Adrenal gland (tissue), 5 donors: ENCODE measurements at regions not wholly inside any gene's neighbourhood (a gene's known extent, or its start where the extent isn't known, plus 50 kb on each side); places are given as distances from the start of the nearest gene placed in this dataset.

Experiments used
- POLR2A ChIP-seq, 2 donors: fragments of 450-650 bp; IDR thresholded peaks; one replicate each; pipeline ENCODE4 v1.6.1; 2017; ENCODE audit warnings: antibody characterized with exemption in 2 of 2, mild to moderate bottlenecking in 2 of 2, moderate library complexity in 1 of 2
- TF ChIP-seq, protein P1 (sequence below), 6 experiments: fragments of 450-650 bp in 4 of 6; fragments of 200-600 bp in 2 of 6; sonication (generic) in 1 of 6; IDR thresholded peaks; 1 replicate in 5 of 6; 2 replicates in 1 of 6; pipeline versions ENCODE4 v1.5.1 to v1.8.0; 2016 to 2021; ENCODE audit warnings: antibody characterized with exemption in 6 of 6, mild to moderate bottlenecking in 2 of 6, moderate library complexity in 1 of 6
- donor health status: DM: no; HTN: no; CAD: no.

DNA sequence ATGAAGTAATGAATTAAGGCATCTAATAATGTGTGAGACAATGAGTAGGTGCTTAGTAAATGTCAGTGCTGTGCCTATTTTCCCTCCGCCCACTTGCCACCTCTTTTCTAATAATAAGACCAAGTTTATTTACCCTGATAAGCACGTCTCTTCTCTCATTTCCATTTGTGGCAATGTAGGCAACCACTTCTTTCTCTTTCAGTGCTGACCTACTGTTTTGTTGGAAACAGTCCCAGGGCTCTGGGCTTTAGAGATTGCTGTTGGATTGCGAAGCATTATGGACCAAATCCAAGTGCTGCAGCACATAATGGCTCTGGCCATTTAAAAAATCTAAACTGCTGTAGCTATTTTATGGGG lies 141.3 kb upstream of the PLEKHG7 start:
- TF ChIP-seq, protein P1, sequence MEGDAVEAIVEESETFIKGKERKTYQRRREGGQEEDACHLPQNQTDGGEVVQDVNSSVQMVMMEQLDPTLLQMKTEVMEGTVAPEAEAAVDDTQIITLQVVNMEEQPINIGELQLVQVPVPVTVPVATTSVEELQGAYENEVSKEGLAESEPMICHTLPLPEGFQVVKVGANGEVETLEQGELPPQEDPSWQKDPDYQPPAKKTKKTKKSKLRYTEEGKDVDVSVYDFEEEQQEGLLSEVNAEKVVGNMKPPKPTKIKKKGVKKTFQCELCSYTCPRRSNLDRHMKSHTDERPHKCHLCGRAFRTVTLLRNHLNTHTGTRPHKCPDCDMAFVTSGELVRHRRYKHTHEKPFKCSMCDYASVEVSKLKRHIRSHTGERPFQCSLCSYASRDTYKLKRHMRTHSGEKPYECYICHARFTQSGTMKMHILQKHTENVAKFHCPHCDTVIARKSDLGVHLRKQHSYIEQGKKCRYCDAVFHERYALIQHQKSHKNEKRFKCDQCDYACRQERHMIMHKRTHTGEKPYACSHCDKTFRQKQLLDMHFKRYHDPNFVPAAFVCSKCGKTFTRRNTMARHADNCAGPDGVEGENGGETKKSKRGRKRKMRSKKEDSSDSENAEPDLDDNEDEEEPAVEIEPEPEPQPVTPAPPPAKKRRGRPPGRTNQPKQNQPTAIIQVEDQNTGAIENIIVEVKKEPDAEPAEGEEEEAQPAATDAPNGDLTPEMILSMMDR (IDR thresholded peaks at IDR 0.05): no peak
- TF ChIP-seq POLR2A (IDR thresholded peaks at IDR 0.05): no peak
